ENCODE measurements at regions not wholly inside any gene's neighbourhood (a gene's known extent, or its start where the extent isn't known, plus 50 kb on each side); places are given as distances from the start of the nearest gene placed in this dataset.

DNA sequence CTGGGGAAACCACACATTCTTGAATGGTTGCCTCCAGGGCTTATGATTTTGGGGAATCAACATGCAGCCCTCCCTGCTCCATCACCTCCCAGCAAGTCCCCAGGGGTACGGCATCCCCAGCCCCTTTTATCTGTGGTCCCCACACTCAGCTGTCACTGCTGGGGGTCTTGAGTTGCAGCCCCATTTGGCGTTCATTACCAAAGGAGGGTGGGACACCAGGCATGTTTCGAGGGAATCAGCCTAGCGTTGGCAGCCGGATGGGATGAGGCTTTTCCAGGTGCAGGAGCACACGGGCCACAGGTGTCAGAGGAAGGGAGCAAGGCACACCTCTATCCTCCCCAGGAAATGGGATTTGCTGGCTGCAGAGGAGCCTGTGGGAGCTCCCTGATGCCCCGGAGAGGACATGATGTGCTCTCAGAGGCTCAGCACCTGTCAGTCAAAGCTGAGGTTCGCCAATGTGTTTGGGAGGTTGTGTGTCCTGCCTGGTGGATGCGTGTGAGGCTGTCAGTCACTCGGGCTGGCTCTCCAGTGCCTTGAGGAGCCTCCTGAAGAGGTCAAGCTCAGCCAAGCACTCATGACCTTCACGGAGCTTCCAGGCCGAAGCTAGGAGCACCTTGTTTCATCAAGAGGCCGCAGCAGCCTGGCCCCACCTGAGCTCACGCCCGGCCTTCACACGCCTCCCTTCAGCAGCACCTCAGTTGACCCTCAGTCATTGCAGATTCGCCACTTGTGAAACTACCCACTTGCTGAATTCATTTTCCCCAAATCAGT, 95.0 kb downstream of the ERMARD start:
- Histone ChIP-seq H3K4me3 (ENCODE audit: low read depth, low read length) (no peak overlapping the region), H3K27me3 (ENCODE audit: control insufficient read depth, insufficient read depth, low read length) (peaks cover 7% of the 10 kb centered on the region), H3K36me3 (ENCODE audit: control insufficient read depth, insufficient read depth, low read length) (no peaks in the 10 kb centered on the region)
- FAIRE-seq (no peak), DNase-seq (ENCODE audit: low read depth) (no peak)
- TF ChIP-seq, protein P1, sequence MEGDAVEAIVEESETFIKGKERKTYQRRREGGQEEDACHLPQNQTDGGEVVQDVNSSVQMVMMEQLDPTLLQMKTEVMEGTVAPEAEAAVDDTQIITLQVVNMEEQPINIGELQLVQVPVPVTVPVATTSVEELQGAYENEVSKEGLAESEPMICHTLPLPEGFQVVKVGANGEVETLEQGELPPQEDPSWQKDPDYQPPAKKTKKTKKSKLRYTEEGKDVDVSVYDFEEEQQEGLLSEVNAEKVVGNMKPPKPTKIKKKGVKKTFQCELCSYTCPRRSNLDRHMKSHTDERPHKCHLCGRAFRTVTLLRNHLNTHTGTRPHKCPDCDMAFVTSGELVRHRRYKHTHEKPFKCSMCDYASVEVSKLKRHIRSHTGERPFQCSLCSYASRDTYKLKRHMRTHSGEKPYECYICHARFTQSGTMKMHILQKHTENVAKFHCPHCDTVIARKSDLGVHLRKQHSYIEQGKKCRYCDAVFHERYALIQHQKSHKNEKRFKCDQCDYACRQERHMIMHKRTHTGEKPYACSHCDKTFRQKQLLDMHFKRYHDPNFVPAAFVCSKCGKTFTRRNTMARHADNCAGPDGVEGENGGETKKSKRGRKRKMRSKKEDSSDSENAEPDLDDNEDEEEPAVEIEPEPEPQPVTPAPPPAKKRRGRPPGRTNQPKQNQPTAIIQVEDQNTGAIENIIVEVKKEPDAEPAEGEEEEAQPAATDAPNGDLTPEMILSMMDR (IDR thresholded peaks at IDR 0.05; ENCODE audit: insufficient read depth, low read length, severe bottlenecking) = no peak

DNA sequence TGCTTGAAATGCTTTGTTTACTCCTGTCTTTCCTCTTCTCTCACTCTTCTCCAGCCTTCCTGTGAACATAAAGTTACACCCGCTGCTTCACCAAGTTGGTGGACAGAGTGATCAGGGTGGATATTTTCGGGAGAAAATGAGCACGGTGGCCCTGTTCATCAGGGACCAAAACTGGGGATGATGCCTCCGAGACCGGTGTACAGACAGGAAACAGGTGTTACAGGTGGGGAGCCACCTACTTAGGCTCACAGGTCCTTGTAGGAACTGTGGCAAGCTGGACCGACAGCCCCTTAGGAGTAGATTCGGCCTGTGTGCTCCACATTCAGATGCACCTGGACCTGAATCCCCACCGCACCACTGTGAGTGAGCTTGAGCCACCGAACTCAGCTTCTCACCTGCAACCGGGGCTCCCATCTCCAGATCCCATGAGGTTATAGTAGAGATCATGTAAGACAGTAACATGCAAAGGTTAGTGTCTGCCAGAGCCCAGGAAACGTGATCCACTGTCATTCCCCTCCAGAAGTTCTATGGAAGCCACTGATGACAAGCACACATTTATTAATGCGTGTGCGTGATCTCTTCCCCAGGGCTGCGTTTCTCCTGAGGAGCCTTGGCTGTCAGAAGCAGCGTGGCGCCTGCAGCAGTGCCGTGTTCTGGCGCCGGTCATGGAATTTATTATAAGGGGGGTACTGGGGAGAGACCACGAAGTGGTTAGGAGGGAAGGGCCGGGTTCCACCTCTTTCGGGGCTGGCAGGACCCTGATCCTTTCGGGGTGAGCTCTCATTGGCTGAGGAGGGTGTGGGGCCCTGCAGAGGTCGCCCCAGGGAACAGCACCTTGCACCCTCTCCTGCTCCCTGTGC, 94.2 kb downstream of the ERMARD start:
- Histone ChIP-seq H3K36me3 (ENCODE audit: control insufficient read depth, insufficient read depth, low read length) (no peaks in the 10 kb centered on the region), H3K4me3 (ENCODE audit: low read depth, low read length) (no peak overlapping the region), H3K27me3 (ENCODE audit: control insufficient read depth, insufficient read depth, low read length) (peaks cover 7% of the 10 kb centered on the region)
- TF ChIP-seq, protein P1 (IDR thresholded peaks at IDR 0.05; ENCODE audit: insufficient read depth, low read length, severe bottlenecking) = no peak
- FAIRE-seq (no peak), DNase-seq (ENCODE audit: low read depth) (no peak)

DNA sequence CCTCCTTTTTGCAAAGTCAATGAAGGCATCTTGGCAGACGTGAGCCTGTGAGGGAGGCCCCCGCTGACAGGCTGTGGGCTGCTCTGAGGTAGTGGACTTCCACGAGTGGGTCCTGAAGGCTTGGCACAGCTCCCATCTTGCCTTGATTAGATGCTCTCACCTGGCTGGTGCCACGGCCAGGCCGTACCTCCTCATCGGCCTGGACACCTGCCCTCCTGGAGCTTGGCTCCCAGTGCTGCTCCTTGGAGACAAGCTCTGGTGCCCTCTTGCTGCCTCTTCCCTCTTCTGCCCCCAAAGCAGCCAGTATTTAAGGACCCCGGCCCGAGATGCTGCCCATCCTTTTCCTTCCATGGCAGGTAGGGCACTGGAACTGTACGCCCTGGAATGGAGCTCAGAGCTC, 93.5 kb downstream of the ERMARD start:
- Histone ChIP-seq H3K4me3 (ENCODE audit: low read depth, low read length) (no peak overlapping the region), H3K27me3 (ENCODE audit: control insufficient read depth, insufficient read depth, low read length) (peaks cover 7% of the 10 kb centered on the region), H3K36me3 (ENCODE audit: control insufficient read depth, insufficient read depth, low read length) (no peaks in the 10 kb centered on the region)
- TF ChIP-seq, protein P1 (IDR thresholded peaks at IDR 0.05; ENCODE audit: insufficient read depth, low read length, severe bottlenecking) = no peak
- FAIRE-seq (no peak), DNase-seq (ENCODE audit: low read depth) (no peak)

DNA sequence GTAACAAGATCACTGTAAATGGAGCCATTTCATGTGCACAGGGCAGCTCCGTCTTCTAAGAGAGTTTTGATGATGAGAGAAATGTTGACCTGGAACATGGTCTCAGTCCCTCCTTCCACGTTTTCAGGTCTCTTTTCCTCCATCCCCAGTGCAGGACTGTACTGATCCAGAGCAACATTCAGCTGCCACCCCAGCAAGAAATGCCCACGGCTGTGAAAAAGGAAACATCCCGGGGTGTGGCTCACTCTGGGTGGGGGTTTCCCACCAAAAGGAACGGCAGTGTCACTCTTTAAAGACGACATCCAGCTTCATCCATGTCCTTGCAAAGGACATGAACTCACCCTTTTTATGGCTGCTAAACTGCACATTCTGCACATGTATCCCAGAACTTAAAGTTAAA, 92.6 kb downstream of the ERMARD start:
- H3K4me3 ChIP-seq (ENCODE audit: low read depth, low read length) = no peak overlapping the region
- FAIRE-seq (no peak), DNase-seq (ENCODE audit: low read depth) (no peak)
- peaks cover 5% of the 10 kb centered on the region for H3K27me3 ChIP-seq (ENCODE audit: control insufficient read depth, insufficient read depth, low read length)
- TF ChIP-seq, protein P1 (IDR thresholded peaks at IDR 0.05; ENCODE audit: insufficient read depth, low read length, severe bottlenecking) = no peak
- no peaks in the 10 kb centered on the region for H3K36me3 ChIP-seq (ENCODE audit: control insufficient read depth, insufficient read depth, low read length)

DNA sequence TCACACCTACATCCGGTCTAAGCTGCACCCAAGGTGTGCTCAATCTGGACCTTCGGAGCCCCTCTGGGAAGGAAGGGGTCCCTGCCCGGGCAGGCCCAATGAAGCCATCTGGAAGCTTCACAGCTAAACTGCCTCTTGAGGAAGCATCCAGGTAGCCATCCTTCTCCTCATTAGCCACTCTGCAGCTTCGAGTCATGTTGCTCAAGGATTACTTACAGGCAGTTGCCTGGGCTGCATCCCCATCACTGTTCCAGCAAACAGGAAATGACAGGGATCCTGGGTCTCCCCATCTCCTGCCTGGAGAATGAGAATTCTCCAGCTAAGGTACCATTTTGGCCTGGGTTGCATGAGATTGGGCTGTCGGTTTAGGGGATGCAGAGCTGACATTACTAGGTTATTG, 91.7 kb downstream of the ERMARD start:
- TF ChIP-seq, protein P1 (IDR thresholded peaks at IDR 0.05; ENCODE audit: insufficient read depth, low read length, severe bottlenecking) = no peak
- FAIRE-seq (peak; percentile 7), DNase-seq (ENCODE audit: low read depth) (no peak)
- Histone ChIP-seq H3K27me3 (ENCODE audit: control insufficient read depth, insufficient read depth, low read length) (peaks cover 5% of the 10 kb centered on the region), H3K4me3 (ENCODE audit: low read depth, low read length) (no peak overlapping the region), H3K36me3 (ENCODE audit: control insufficient read depth, insufficient read depth, low read length) (no peaks in the 10 kb centered on the region)
